NCI-H460 (cell line): ENCODE measurements at regions not wholly inside any gene's neighbourhood (a gene's known extent, or its start where the extent isn't known, plus 50 kb on each side); places are given as distances from the start of the nearest gene placed in this dataset.
"Not testable (repeated sequence)": the region's sequence is repeated elsewhere in the genome, so short reads cannot be mapped to it uniquely, and the experiment has no call there.

Experiments
- DNase-seq: peaks from one replicate; pipeline ENCODE4 v3.0.0-alpha.2; 2016; ENCODE audit warnings: low read depth; ENCODE audit errors: extremely low read depth

GRCh38 chr11:23318670-23319069, 458.4 kb upstream of the CCDC179 start:
- DNase-seq = no peak

DNA sequence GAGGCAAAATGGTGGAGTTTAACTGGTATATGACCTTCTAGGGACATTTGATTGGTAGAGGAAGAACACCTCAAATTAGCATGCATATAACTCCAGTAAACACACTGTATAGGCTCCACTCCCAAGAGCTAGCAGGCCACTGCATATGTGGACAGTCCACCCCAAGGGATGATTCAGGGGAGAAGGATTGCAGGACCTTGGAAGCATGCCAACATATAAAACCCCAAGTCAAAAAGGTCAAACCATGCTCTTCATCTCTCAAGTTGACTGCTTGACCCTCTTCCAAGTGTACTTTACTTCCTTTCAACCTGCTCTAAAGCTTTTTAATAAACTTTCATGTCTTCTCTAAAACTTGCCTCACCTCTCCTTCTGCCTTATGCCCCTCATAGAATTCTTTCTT, 459.9 kb upstream of the CCDC179 start:
- no peak for DNase-seq

GRCh38 chr11:23335586-23335985, 475.3 kb upstream of the CCDC179 start:
- DNase-seq = not testable (repeated sequence)

DNA sequence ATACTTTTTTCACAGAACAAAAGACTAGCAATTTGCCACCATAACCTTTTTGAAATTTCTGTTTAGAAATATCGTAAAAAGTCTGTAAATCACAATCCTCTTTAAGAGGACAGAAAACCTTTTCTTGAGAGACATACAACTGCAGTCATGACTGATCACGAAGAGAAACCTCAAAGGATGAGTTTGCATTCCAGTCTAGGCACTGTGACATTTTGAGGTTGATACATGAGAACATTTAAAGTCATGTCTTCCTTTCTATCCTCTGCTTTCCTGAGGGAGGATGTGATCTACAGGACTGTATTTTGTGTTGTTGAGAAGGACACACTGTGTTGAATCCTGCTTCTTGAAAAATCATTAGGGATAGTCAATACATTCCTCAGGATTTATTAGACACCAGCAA, 476.7 kb upstream of the CCDC179 start:
- DNase-seq = no peak

DNA sequence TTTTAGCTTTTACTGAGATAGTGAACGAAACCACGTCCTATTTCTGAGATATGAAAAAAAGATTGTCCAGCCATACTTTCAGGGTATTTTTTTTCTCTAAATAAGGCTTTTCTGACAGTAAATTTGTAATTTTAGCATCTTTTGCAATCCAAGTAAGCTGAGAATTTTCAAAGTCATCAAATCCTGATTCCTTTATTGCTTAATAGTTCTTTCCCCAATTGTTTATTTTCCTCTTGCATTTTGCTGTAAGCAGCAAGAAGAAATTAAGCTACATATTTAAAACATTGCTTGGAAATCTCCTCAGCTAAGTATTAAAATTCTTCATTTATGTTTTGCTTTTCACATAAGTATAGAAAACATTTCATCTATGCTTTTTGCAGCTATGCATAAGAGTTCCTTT, 493.3 kb upstream of the CCDC179 start:
- no peak for DNase-seq

GRCh38 chr11:23359297-23359696, 499.0 kb upstream of the CCDC179 start:
- DNase-seq = no peak

DNA sequence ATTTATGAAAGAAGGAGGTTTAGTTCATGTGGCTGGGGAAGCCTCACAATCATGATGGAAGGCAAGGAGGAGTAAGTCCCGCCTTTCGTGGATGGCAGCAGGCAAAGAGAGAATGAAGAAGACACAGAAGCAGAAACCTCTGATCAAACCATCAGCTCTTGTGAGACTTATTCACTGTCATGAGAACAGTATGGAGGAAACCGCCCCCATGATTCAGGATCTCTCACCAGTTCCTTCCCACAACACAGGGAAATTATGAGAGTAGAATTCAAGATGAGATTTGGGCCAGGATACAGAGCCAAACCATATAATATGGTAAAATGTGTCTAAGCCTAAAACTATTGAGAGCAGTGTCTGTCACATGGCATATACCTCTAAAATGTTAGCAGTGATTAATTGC, 503.8 kb upstream of the CCDC179 start:
- DNase-seq = no peak

DNA sequence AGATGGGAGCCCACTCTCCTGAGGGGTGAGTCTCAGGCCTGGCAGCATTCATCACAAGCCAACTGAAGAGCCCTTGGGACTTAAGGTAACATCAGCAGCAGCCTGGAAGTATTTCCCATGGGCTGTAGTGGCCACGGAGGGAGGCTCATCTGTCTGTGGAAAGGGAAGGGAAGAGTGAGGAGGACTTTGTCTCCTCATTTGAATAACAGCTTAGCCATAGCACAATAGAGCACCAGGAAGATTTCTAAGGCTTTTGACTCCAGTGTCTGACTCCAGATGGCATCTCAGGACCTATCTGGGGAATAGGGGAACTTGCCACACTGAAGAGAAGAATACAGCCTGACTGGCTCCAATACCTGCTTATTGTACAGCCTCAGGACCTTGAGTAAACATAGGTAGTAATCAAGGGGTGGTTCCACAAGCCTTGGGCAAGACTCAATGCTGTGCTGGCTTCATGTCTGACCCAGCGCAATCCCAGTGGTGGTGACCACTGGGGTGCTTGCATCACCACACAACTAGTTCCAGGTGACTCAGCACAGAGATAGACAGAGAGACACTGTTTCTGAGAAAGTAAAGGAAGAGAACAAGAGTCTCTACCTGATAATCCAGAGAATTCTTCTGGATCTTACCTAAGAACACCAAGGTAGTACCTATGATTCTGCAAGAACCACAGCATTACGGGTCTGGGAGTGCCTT, 510.5 kb upstream of the CCDC179 start:
- DNase-seq = no peak

DNA sequence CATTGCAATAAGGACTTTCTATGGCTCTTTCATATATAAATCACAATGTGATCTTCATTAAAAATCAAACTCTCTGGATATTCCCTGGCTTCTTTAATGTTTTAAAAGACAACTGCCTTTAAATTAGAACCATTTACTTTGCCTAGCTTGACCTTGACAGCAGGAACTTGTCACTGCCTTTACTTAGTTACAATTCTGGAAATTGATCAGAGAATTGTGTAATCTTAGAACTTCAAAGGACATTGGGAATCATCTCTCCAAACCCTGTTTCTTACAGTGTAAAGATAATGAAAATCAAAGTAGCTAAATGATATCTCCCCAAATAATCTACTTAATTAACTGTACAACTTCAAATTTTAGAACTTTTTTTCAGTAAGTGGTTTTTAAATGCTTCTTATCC, 517.6 kb upstream of the CCDC179 start:
- no peak for DNase-seq

DNA sequence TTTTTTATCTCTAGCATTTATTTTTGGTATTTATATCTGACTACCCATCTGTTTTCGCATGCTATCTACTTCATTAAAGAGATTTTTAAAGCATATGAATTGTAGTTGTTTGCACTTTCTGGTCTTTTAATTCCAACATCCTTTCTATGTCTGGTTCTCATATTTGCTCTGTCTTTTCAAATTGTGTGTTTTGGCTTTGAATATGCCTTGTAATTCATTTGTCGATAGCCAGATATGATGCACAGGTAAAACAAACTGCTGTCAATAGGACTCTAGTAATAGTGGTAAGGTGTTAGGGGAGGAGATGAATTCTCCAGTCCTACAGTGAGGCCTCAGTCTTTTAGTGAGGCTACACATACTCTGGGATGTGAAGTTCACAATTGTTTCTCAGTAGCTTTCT, 530.8 kb upstream of the CCDC179 start:
- DNase-seq = no peak

GRCh38 chr11:23398052-23398451, 537.8 kb upstream of the CCDC179 start:
- no peak for DNase-seq

DNA sequence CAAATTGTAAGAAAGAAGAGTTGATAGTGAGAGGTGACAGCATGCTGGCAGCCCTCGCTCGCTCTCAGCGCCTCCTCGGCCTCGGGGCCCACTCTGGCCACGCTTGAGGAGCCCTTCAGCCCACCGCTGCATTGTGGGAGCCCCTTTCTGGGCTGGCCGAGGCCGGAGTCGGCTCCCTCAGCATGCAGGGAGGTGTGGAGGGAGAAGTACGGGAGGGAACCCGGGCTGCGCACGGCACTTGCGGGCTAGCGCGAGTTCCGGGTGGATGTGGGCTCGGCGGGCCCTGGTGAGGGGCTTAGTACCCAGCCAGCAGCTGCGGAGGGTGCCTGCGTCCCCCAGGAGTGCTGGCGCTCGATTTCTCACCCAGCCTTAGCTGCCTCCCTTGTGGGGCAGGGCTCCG, 539.7 kb upstream of the CCDC179 start:
- DNase-seq = no peak

DNA sequence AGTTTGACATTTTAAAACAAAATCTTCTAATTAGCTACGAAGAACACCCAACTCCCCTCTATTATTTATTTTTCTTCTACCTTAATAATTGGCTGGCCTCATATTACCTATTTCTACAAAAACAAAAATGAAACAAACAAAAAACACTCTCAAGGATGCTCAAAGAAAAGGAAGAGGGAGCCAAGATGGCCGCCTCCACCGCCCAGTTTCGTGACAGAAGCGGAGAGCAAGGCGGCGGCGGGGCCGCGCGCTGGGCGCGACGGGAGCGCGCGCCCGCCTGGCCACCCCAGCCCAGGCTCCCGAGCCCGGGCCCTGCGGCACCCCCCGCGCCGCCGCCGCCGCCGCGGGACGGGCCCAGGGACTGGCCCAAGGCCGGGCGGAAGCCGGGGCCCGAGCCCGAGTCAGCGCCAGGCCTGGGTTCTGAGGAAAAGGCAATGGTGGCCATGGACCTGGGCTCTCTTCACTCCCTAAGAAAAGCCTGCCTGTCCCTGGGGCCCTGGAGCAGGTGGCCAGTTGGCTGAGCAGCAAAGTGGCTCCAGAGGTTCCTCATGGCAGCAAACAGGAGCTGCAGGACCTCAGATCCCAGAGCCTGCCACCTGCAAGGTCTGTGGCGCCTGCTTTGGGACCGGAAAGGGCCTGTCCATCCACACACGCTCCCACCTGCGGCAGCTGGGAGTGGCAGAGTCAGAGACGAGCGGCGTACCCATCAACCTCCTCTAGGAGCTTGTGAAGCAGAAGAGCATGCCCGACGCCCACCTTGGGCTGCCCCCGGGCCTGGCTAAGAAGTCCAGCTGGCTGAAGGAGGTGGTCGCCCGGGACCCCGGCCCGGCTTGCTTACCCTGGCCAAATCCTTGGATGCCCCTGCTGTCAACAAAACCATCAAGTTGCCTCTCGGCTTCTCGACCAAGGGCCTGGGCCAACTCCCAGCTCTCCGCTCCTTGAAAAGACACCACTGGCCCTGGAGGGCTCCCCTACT, 543.2 kb upstream of the CCDC179 start:
- DNase-seq = no peak

DNA sequence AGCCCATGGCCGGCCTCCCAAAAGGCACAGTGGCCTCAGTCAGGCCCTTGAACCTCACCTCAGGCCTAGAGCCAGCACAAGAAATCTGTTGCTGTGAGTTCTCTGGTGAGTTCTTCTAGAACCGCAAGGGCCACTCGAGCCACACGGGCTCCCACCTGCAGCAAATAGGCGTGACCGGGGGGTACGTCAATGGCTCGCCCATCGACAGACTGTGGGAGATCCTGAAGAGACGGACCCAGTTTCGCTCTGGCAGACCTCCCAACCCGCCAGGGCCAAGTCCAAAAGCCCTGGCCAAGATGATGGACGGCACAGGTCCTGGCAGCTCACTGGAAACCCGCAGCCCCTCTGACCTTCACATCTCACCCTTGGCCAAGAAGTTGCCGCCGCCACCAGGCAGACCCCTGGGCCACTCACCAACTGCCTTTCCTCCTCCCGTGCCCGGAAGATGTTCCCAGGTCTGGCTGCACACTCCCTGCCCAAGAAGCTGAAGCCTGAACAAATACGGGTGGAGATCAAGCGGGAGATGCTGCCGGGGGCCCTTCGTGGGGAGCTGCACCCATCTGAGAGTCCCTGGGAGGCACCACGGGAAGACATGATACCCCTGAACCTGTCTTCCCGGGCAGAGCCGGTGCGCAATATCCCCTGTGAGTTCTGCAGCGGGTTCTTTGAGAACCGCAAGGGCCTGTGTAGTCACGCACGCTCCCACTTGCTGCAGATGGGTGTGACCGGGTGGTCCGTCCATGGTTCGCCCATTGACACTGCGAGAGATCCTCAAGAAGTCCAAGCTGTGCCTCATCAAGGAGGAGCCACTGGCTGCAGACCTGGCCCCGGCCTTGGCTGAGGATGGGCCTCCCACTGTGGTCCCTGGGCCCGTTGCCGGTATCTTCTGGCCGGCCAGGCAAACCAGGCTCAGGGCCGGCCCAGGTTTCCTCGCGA, 544.2 kb upstream of the CCDC179 start:
- DNase-seq = no peak

GRCh38 chr11:23405350-23405937, 545.2 kb upstream of the CCDC179 start:
- DNase-seq = no peak

- DNase-seq = no peak
These were observed 546.0 kb upstream of the CCDC179 start for GRCh38 chr11:23406131-23406819.

DNA sequence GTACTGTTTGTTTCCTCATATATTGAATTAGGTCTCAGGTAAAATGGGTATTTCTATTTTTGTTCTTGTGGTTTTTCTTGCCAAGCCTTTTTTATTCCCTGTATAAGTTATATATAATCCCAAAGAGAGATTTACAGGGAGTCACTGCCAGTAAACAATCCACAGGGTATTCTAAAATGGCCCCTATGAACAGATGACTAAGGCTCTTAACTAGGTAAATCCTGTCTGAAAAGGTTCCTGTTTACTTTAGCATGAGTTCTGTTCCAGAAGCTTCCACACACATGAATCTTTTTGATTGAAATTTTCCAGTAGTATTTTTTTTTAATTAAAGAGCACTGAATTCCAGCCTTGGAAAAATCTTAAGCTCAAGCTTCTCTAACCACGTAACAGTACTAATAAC, 552.8 kb upstream of the CCDC179 start:
- DNase-seq = no peak

- no peak for DNase-seq
These were observed 562.8 kb upstream of the CCDC179 start for GRCh38 chr11:23423104-23423503.

DNA sequence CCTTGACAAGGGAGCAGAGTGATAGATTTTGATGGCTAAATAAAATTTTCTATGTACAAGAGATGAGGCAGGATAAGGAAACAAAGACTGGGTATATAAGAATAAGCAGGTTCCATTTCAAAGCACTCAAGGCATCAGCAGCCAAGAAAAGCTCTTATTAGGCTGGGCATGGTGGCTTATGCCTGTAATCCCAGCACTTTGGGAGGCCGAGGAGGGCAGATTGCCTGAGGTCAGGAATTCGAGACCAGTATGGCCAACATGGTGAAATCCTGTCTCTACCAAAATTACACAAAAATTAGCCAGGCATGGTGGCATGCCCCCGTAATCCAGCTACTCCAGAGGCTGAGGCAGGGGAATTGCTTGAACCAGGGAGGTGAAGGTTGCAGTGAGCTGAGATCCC, 563.4 kb upstream of the CCDC179 start:
- DNase-seq = no peak

DNA sequence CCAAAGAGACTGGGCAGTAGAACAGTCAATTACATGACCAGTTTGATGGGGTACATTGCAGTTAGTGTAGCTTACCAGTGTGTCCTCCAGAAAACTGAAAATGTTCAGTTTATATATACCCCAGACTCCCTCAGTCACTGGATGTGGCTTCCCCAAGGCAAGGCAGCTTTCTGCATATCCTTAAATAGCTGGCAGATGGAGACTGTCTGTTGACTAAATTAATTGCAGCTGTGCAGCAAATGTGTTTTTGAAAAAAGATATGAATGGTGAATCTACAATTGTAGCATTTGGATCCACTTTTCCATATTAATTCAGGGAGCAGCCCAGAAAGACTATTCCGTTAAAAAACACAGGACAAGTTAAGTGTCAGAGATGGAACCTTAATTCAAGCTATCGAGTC, 565.1 kb upstream of the CCDC179 start:
- no peak for DNase-seq
